SKM-1 (cell line): ENCODE measurements at regions not wholly inside any gene's neighbourhood (a gene's known extent, or its start where the extent isn't known, plus 50 kb on each side); places are given as distances from the start of the nearest gene placed in this dataset.
"Not testable (repeated sequence)": the region's sequence is repeated elsewhere in the genome, so short reads cannot be mapped to it uniquely, and the experiment has no call there.

Source experiments
- DNase-seq: peaks from one replicate; lab custom pipeline; 2025; ENCODE audit not compliant: unreplicated experiment; lab: John Stamatoyannopoulos, UW

- not testable (repeated sequence) for DNase-seq
These were observed 1020.1 kb upstream of the MANEA start for GRCh38 chr6:94557207-94557606.

- no peak for DNase-seq
These were observed 1029.1 kb upstream of the MANEA start for GRCh38 chr6:94548201-94548600.

- no peak for DNase-seq
These were observed 1041.5 kb upstream of the MANEA start for GRCh38 chr6:94535798-94536197.

- no peak for DNase-seq
These were observed 1065.7 kb upstream of the MANEA start for GRCh38 chr6:94511502-94512088.

GRCh38 chr6:94510877-94511276 lies 1066.5 kb upstream of the MANEA start:
- DNase-seq: no peak

GRCh38 chr6:94501516-94501915 lies 1075.8 kb upstream of the MANEA start:
- no peak for DNase-seq

- no peak for DNase-seq
These were observed 1078.7 kb upstream of the EPHA7 start for GRCh38 chr6:94498099-94498498.

GRCh38 chr6:94494500-94494899 lies 1075.1 kb upstream of the EPHA7 start:
- no peak for DNase-seq

GRCh38 chr6:94487371-94487770 lies 1068.0 kb upstream of the EPHA7 start:
- no peak for DNase-seq

- DNase-seq: peak; percentile 5
These were observed 1059.0 kb upstream of the EPHA7 start for GRCh38 chr6:94478133-94479005.

- DNase-seq: no peak
These were observed 1049.5 kb upstream of the EPHA7 start for GRCh38 chr6:94468830-94469229.

GRCh38 chr6:94464018-94464510 lies 1044.7 kb upstream of the EPHA7 start:
- DNase-seq: no peak

- no peak for DNase-seq
These were observed 1043.9 kb upstream of the EPHA7 start for GRCh38 chr6:94463306-94463705.

- DNase-seq: no peak
These were observed 1042.9 kb upstream of the EPHA7 start for GRCh38 chr6:94462231-94462630.

- no peak for DNase-seq
These were observed 1036.9 kb upstream of the EPHA7 start for GRCh38 chr6:94456266-94456665.

- no peak for DNase-seq
These were observed 1034.9 kb upstream of the EPHA7 start for GRCh38 chr6:94454231-94454630.

- DNase-seq: no peak
These were observed 1026.8 kb upstream of the EPHA7 start for GRCh38 chr6:94446120-94446519.

GRCh38 chr6:94443701-94444100 lies 1024.3 kb upstream of the EPHA7 start:
- no peak for DNase-seq

- no peak for DNase-seq
These were observed 1005.3 kb upstream of the EPHA7 start for GRCh38 chr6:94424692-94425091.

GRCh38 chr6:94417363-94417762 lies 998.0 kb upstream of the EPHA7 start:
- DNase-seq: no peak

- DNase-seq: no peak
These were observed 994.7 kb upstream of the EPHA7 start for GRCh38 chr6:94414041-94414440.

GRCh38 chr6:94401311-94401710 lies 982.0 kb upstream of the EPHA7 start:
- DNase-seq: no peak
